ENCODE measurements at regions not wholly inside any gene's neighbourhood (a gene's known extent, or its start where the extent isn't known, plus 50 kb on each side); places are given as distances from the start of the nearest gene placed in this dataset.

GRCh38 chr20:60408435-60408834 is 450.2 kb downstream of the CDH26 start:
- no TSS peak for BruUV-seq (replicated peaks)
- no peak overlapping the region for H3K27ac ChIP-seq (ENCODE audit: low read length)
- ATAC-seq (no peak), DNase-seq (ENCODE audit: low read depth, low spot score) (no peak)
- no peaks in the 10 kb centered on the region for H3K36me3 ChIP-seq (ENCODE audit: control insufficient read depth, insufficient read depth, low read length)
- no peaks in the 10 kb centered on the region for H3K4me1 ChIP-seq (ENCODE audit: control insufficient read depth, insufficient read depth, low read length)
- ChIA-PET POLR2A (no interaction called here), CTCF (no interaction called here)
- intact Hi-C loops (cut with micrococcal nuclease; ENCODE audit: unreplicated experiment), result no loop called here
- TF ChIP-seq POLR2AphosphoS5 (IDR thresholded peaks at IDR 0.05; ENCODE audit: low read depth, low read length), result no peak
- TF ChIP-seq REST (IDR thresholded peaks at IDR 0.05; ENCODE audit: insufficient read depth in 1 of 2, low read depth in 2 of 2, low read length in 1 of 2), result no peak
- TF ChIP-seq SIN3A (IDR thresholded peaks at IDR 0.05; ENCODE audit: borderline replicate concordance, insufficient read depth, low read depth, low read length), result no peak
- no peak for TF ChIP-seq CTCF (IDR thresholded peaks at IDR 0.05)
- TF ChIP-seq TCF7L2 (IDR thresholded peaks at IDR 0.05; ENCODE audit: low read depth, low read length), result no peak
- in situ Hi-C loops (cut with HindIII; ENCODE audit: low pct_unique_long_range_greater_than_20kb, low sequenced_read_pairs), result no loop called here
- no peaks in the 10 kb centered on the region for H3K9me3 ChIP-seq (ENCODE audit: control insufficient read depth, insufficient read depth, low read depth, low read length)
- H3K4me3 ChIP-seq (ENCODE audit: low read depth in 2 of 2, low read length in 2 of 2), result no peak overlapping the region
- no peaks in the 10 kb centered on the region for H3K27me3 ChIP-seq (ENCODE audit: control insufficient read depth, insufficient read depth, low read length)

GRCh38 chr20:60410618-60411264 is 452.5 kb downstream of the CDH26 start:
- CTCF ChIA-PET, result no interaction called here
- POLR2A ChIA-PET, result no interaction called here
- intact Hi-C loops (cut with micrococcal nuclease; ENCODE audit: unreplicated experiment) (no loop called here), in situ Hi-C loops (cut with HindIII; ENCODE audit: low pct_unique_long_range_greater_than_20kb, low sequenced_read_pairs) (no loop called here)
- Histone ChIP-seq H3K9me3 (ENCODE audit: control insufficient read depth, insufficient read depth, low read depth, low read length) (no peaks in the 10 kb centered on the region), H3K4me1 (ENCODE audit: control insufficient read depth, insufficient read depth, low read length) (no peaks in the 10 kb centered on the region), H3K4me3 (ENCODE audit: low read depth in 2 of 2, low read length in 2 of 2) (no peak overlapping the region), H3K36me3 (ENCODE audit: control insufficient read depth, insufficient read depth, low read length) (no peaks in the 10 kb centered on the region), H3K27me3 (ENCODE audit: control insufficient read depth, insufficient read depth, low read length) (no peaks in the 10 kb centered on the region), H3K27ac (ENCODE audit: low read length) (no peak overlapping the region)
- TF ChIP-seq SIN3A (IDR thresholded peaks at IDR 0.05; ENCODE audit: borderline replicate concordance, insufficient read depth, low read depth, low read length) (no peak), TCF7L2 (IDR thresholded peaks at IDR 0.05; ENCODE audit: low read depth, low read length) (no peak), POLR2AphosphoS5 (IDR thresholded peaks at IDR 0.05; ENCODE audit: low read depth, low read length) (no peak), CTCF (IDR thresholded peaks at IDR 0.05) (no peak), REST (IDR thresholded peaks at IDR 0.05; ENCODE audit: insufficient read depth in 1 of 2, low read depth in 2 of 2, low read length in 1 of 2) (no peak)
- ATAC-seq, result no peak
- BruUV-seq (replicated peaks), result no TSS peak
- no peak for DNase-seq (ENCODE audit: low read depth, low spot score)

Data from Panc1 (cell line).